B cell (primary cell): ENCODE measurements at regions not wholly inside any gene's neighbourhood (a gene's known extent, or its start where the extent isn't known, plus 50 kb on each side); places are given as distances from the start of the nearest gene placed in this dataset.

Source experiments
- EZH2 ChIP-seq: IDR thresholded peaks from 2 replicates; pipeline ENCODE4 v1.6.1; 2012; ENCODE audit warnings: borderline replicate concordance, low read depth, mild to moderate bottlenecking, moderate library complexity, low read length; ENCODE audit not compliant: insufficient read depth, poor library complexity, severe bottlenecking
- TF ChIP-seq, protein P1 (sequence below): fragments of 200-600 bp; IDR thresholded peaks from one replicate; pipeline ENCODE4 v1.8.0; 2022; ENCODE audit warnings: antibody characterized with exemption, mild to moderate bottlenecking

DNA sequence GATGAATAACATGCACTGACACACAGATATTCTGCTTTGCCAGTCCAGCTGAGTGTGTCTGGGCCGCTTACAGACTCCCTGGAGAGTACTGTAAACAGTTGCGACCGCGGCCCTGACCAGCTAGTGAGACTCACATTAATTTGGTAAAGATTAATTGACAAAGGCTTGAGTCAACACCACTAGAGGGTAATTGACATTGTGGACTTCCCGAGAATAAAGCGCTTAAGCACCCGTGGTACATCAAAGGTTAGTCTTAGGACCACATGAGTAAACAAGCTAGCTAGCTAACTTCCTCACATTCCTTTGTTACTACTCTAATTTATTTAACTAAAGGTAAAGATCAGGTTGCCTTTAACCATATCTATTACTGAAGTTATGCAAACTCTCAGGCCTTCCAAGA, 624.4 kb upstream of the ARGLU1 start:
- TF ChIP-seq, protein P1, sequence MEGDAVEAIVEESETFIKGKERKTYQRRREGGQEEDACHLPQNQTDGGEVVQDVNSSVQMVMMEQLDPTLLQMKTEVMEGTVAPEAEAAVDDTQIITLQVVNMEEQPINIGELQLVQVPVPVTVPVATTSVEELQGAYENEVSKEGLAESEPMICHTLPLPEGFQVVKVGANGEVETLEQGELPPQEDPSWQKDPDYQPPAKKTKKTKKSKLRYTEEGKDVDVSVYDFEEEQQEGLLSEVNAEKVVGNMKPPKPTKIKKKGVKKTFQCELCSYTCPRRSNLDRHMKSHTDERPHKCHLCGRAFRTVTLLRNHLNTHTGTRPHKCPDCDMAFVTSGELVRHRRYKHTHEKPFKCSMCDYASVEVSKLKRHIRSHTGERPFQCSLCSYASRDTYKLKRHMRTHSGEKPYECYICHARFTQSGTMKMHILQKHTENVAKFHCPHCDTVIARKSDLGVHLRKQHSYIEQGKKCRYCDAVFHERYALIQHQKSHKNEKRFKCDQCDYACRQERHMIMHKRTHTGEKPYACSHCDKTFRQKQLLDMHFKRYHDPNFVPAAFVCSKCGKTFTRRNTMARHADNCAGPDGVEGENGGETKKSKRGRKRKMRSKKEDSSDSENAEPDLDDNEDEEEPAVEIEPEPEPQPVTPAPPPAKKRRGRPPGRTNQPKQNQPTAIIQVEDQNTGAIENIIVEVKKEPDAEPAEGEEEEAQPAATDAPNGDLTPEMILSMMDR, result no peak
- TF ChIP-seq EZH2, result no peak
